ENCODE measurements at regions not wholly inside any gene's neighbourhood (a gene's known extent, or its start where the extent isn't known, plus 50 kb on each side); places are given as distances from the start of the nearest gene placed in this dataset.

GRCh38 chr4:134636338-134637051, 434.9 kb upstream of the PABPC4L start:
- 50 to 55% methylated on average over 7 of the region's 7 CpGs for WGBS, 2 donors
- no peak for TF ChIP-seq POLR2AphosphoS5 (IDR thresholded peaks at IDR 0.05)
- no peak for TF ChIP-seq POLR2A (IDR thresholded peaks at IDR 0.05)
- TF ChIP-seq EP300 (IDR thresholded peaks at IDR 0.05), result no peak
- no peak for TF ChIP-seq CTCF (IDR thresholded peaks at IDR 0.05)

GRCh38 chr4:134634301-134634700, 432.7 kb upstream of the PABPC4L start:
- no peak overlapping the region for H3K4me3 ChIP-seq
- no peaks in the 10 kb centered on the region for H3K9me3 ChIP-seq
- H3K27me3 ChIP-seq, result no peaks in the 10 kb centered on the region
- no peaks in the 10 kb centered on the region for H3K4me1 ChIP-seq
- no peak overlapping the region for H3K27ac ChIP-seq
- no peak for ATAC-seq (ENCODE audit: low FRiP score in 2 of 2)
- TF ChIP-seq CTCF (IDR thresholded peaks at IDR 0.05) (no peak), POLR2AphosphoS5 (IDR thresholded peaks at IDR 0.05) (no peak), EP300 (IDR thresholded peaks at IDR 0.05) (no peak), POLR2A (IDR thresholded peaks at IDR 0.05) (no peak)
- WGBS, 2 donors, result 63 to 67% methylated on average over 7 of the region's 7 CpGs
- no peak for DNase-seq
- H3K36me3 ChIP-seq, result no peaks in the 10 kb centered on the region

More at GRCh38 chr4:134636338-134637051, 434.9 kb upstream of the PABPC4L start:
- no peak overlapping the region for H3K27ac ChIP-seq
- no peaks in the 10 kb centered on the region for H3K27me3 ChIP-seq
- H3K4me3 ChIP-seq, result no peak overlapping the region
- DNase-seq, result no peak
- no peaks in the 10 kb centered on the region for H3K9me3 ChIP-seq
- ATAC-seq (ENCODE audit: low FRiP score in 2 of 2), result no peak
- no peaks in the 10 kb centered on the region for H3K4me1 ChIP-seq
- H3K36me3 ChIP-seq, result no peaks in the 10 kb centered on the region

GRCh38 chr4:134632056-134632455, 430.5 kb upstream of the PABPC4L start:
- Histone ChIP-seq H3K9me3 (no peaks in the 10 kb centered on the region), H3K36me3 (no peaks in the 10 kb centered on the region), H3K4me1 (no peaks in the 10 kb centered on the region), H3K27ac (no peak overlapping the region), H3K4me3 (no peak overlapping the region), H3K27me3 (no peaks in the 10 kb centered on the region)
- WGBS, 2 donors, result 82 to 96% methylated on average over 1 of the region's 1 CpG
- no peak for TF ChIP-seq CTCF (IDR thresholded peaks at IDR 0.05)
- no peak for TF ChIP-seq POLR2AphosphoS5 (IDR thresholded peaks at IDR 0.05)
- TF ChIP-seq EP300 (IDR thresholded peaks at IDR 0.05), result no peak
- no peak for TF ChIP-seq POLR2A (IDR thresholded peaks at IDR 0.05)
- ATAC-seq (ENCODE audit: low FRiP score in 2 of 2) (no peak), DNase-seq (no peak)

- TF ChIP-seq CTCF (IDR thresholded peaks at IDR 0.05), result no peak
- TF ChIP-seq POLR2A (IDR thresholded peaks at IDR 0.05), result no peak
- no peak for TF ChIP-seq EP300 (IDR thresholded peaks at IDR 0.05)
- TF ChIP-seq POLR2AphosphoS5 (IDR thresholded peaks at IDR 0.05), result no peak
- no peak overlapping the region for H3K27ac ChIP-seq
These were observed 426.5 kb upstream of the PABPC4L start for GRCh38 chr4:134628066-134628465.

GRCh38 chr4:134627366-134627765, 425.8 kb upstream of the PABPC4L start:
- DNase-seq (no peak), ATAC-seq (ENCODE audit: low FRiP score in 2 of 2) (no peak)
- Histone ChIP-seq H3K27ac (no peak overlapping the region), H3K4me3 (no peak overlapping the region), H3K9me3 (no peaks in the 10 kb centered on the region), H3K4me1 (no peaks in the 10 kb centered on the region), H3K36me3 (no peaks in the 10 kb centered on the region), H3K27me3 (no peaks in the 10 kb centered on the region)
- WGBS, 2 donors, result 81 to 90% methylated on average over 2 to 3 of the region's 3 CpGs
- TF ChIP-seq CTCF (IDR thresholded peaks at IDR 0.05), result no peak
- no peak for TF ChIP-seq POLR2AphosphoS5 (IDR thresholded peaks at IDR 0.05)
- no peak for TF ChIP-seq EP300 (IDR thresholded peaks at IDR 0.05)
- TF ChIP-seq POLR2A (IDR thresholded peaks at IDR 0.05), result no peak

More at GRCh38 chr4:134628066-134628465, 426.5 kb upstream of the PABPC4L start:
- Histone ChIP-seq H3K4me3 (no peak overlapping the region), H3K4me1 (no peaks in the 10 kb centered on the region), H3K36me3 (no peaks in the 10 kb centered on the region), H3K9me3 (no peaks in the 10 kb centered on the region), H3K27me3 (no peaks in the 10 kb centered on the region)
- ATAC-seq (ENCODE audit: low FRiP score in 2 of 2) (no peak), DNase-seq (no peak)

Measured in upper lobe of left lung (tissue), 6 donors.